ENCODE measurements at regions not wholly inside any gene's neighbourhood (a gene's known extent, or its start where the extent isn't known, plus 50 kb on each side); places are given as distances from the start of the nearest gene placed in this dataset.

DNA sequence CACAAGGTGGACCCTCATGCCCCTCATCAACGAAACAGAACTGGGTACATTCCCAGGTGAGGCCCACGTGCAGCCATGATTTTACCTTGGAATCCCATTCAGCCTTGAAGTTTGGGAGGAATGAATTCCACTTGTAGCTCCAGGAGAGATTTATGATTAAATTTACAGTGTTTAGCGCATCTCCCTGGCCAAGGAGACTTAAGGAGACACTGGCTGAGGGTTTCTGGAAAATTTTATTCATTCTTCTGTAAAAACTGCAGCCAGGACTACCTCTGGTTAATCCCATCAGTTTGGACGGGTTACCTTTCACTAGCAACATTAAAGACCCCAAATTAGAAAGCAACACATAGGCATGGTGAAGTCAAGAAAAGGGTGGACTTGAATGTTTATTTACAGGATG, 87.2 kb upstream of the SMURF2 start:
- TF ChIP-seq, protein P1, sequence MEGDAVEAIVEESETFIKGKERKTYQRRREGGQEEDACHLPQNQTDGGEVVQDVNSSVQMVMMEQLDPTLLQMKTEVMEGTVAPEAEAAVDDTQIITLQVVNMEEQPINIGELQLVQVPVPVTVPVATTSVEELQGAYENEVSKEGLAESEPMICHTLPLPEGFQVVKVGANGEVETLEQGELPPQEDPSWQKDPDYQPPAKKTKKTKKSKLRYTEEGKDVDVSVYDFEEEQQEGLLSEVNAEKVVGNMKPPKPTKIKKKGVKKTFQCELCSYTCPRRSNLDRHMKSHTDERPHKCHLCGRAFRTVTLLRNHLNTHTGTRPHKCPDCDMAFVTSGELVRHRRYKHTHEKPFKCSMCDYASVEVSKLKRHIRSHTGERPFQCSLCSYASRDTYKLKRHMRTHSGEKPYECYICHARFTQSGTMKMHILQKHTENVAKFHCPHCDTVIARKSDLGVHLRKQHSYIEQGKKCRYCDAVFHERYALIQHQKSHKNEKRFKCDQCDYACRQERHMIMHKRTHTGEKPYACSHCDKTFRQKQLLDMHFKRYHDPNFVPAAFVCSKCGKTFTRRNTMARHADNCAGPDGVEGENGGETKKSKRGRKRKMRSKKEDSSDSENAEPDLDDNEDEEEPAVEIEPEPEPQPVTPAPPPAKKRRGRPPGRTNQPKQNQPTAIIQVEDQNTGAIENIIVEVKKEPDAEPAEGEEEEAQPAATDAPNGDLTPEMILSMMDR (conservative IDR thresholded peaks at IDR 0.05; ENCODE audit: low read length): no peak
- no peak for TF ChIP-seq EZH2phosphoT487 (IDR thresholded peaks at IDR 0.05; ENCODE audit: borderline replicate concordance, low read depth, low read length)
